Fibroblast of lung (primary cell): ENCODE measurements at regions not wholly inside any gene's neighbourhood (a gene's known extent, or its start where the extent isn't known, plus 50 kb on each side); places are given as distances from the start of the nearest gene placed in this dataset.

Experiments used
- EZH2 ChIP-seq: IDR thresholded peaks from 2 replicates; pipeline ENCODE4 v1.5.1; 2012; ENCODE audit warnings: low read length, control low read depth, mild to moderate bottlenecking; ENCODE audit errors: missing control alignments
- TF ChIP-seq, protein P1 (sequence below), 2 donors: IDR thresholded peaks in 1 of 2; conservative IDR thresholded peaks in 1 of 2; 1 replicate in 1 of 2; 2 replicates in 1 of 2; pipeline ENCODE4 v1.5.1; 2011 to 2012; ENCODE audit warnings: low read length in 2 of 2, control low read depth in 1 of 2, inconsistent platforms in 1 of 2, low read depth in 1 of 2, mild to moderate bottlenecking in 1 of 2

DNA sequence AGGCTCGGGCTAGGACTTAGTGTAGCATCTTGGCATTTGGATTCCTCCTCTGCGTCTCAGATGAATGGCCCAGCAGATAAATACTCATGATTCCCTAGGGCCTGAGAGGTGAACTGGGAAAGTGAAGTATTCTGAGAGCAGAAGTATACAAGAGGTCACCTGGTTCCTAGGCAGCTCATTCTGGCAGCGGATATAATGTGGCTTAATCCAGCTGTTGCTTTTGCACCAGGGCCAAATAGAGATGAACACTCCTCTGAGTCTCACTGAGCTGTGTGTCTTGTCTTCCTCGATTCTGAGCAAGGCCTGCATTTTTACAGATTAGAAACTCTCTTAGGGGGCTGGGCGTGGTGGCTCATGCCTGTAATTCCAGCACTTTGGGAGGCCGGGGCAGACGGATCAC lies 196.1 kb downstream of the SLC4A3 start:
- TF ChIP-seq, protein P1, sequence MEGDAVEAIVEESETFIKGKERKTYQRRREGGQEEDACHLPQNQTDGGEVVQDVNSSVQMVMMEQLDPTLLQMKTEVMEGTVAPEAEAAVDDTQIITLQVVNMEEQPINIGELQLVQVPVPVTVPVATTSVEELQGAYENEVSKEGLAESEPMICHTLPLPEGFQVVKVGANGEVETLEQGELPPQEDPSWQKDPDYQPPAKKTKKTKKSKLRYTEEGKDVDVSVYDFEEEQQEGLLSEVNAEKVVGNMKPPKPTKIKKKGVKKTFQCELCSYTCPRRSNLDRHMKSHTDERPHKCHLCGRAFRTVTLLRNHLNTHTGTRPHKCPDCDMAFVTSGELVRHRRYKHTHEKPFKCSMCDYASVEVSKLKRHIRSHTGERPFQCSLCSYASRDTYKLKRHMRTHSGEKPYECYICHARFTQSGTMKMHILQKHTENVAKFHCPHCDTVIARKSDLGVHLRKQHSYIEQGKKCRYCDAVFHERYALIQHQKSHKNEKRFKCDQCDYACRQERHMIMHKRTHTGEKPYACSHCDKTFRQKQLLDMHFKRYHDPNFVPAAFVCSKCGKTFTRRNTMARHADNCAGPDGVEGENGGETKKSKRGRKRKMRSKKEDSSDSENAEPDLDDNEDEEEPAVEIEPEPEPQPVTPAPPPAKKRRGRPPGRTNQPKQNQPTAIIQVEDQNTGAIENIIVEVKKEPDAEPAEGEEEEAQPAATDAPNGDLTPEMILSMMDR (conservative IDR thresholded peaks at IDR 0.05 in 1 of 2, IDR thresholded peaks at IDR 0.05 in 1 of 2; ENCODE audit: low read depth in 1 of 2, low read length in 2 of 2) = no peak
- TF ChIP-seq EZH2 = no peak
